KMS-11 (cell line): ENCODE measurements at regions not wholly inside any gene's neighbourhood (a gene's known extent, or its start where the extent isn't known, plus 50 kb on each side); places are given as distances from the start of the nearest gene placed in this dataset.

Experiments used
- H2AFZ ChIP-seq: fragments of 200-600 bp; sonication (generic); 2 replicates; pipeline ENCODE4 v1.6.1; 2016; ENCODE audit warnings: antibody characterized with exemption, mixed run types, low read depth
- H3K27ac ChIP-seq: fragments of 200-600 bp; sonication (generic); 2 replicates; pipeline ENCODE4 v1.6.1; 2016; ENCODE audit warnings: mild to moderate bottlenecking, mixed run types
- H3K27me3 ChIP-seq: fragments of 200-600 bp; sonication (generic); 2 replicates; pipeline ENCODE4 v1.6.1; 2017; ENCODE audit warnings: mild to moderate bottlenecking, low read depth, mixed run types, moderate library complexity; ENCODE audit not compliant: insufficient read depth
- H3K36me3 ChIP-seq: fragments of 200-600 bp; sonication (generic); 2 replicates; pipeline ENCODE4 v1.6.1; 2017; ENCODE audit warnings: mild to moderate bottlenecking, mixed run types; ENCODE audit not compliant: insufficient read depth
- H3K4me1 ChIP-seq: fragments of 200-600 bp; sonication (generic); 2 replicates; pipeline ENCODE4 v1.6.1; 2016; ENCODE audit warnings: mild to moderate bottlenecking, low read depth, mixed run types; ENCODE audit not compliant: poor library complexity, severe bottlenecking
- H3K4me2 ChIP-seq: fragments of 200-600 bp; sonication (generic); 2 replicates; pipeline ENCODE4 v1.7.0; 2016; ENCODE audit warnings: mild to moderate bottlenecking, mixed run types
- H3K4me3 ChIP-seq: fragments of 200-600 bp; sonication (generic); IDR thresholded peaks from 2 replicates; pipeline ENCODE4 v1.6.1; 2017; ENCODE audit warnings: low read depth, low read length, mixed read lengths; ENCODE audit not compliant: insufficient read depth
- H3K79me2 ChIP-seq: fragments of 200-600 bp; sonication (generic); 2 replicates; pipeline ENCODE4 v1.6.1; 2016; ENCODE audit warnings: low read depth, mixed run types; ENCODE audit not compliant: insufficient read depth
- H3K9ac ChIP-seq: fragments of 200-600 bp; sonication (generic); 2 replicates; pipeline ENCODE4 v1.6.1; 2016; ENCODE audit warnings: mild to moderate bottlenecking, mixed run types
- H4K20me1 ChIP-seq: fragments of 200-600 bp; sonication (generic); 2 replicates; pipeline ENCODE4 v1.6.1; 2016; ENCODE audit warnings: mild to moderate bottlenecking, mixed run types; ENCODE audit not compliant: insufficient read depth
- CTCF ChIP-seq: fragments of 200-600 bp; sonication (generic); conservative IDR thresholded peaks from 2 replicates; pipeline ENCODE4 v1.6.1; 2017; ENCODE audit warnings: low read depth, mild to moderate bottlenecking, antibody characterized with exemption, low read length, moderate library complexity, mixed read lengths

- no peaks in the 10 kb centered on the region for H3K36me3 ChIP-seq
- no peak overlapping the region for H3K4me2 ChIP-seq
- no peaks in the 10 kb centered on the region for H3K27me3 ChIP-seq
- H3K9ac ChIP-seq = no peak overlapping the region
- H3K27ac ChIP-seq = no peak overlapping the region
- H3K79me2 ChIP-seq = no peaks in the 10 kb centered on the region
- H4K20me1 ChIP-seq = no peaks in the 10 kb centered on the region
- no peak overlapping the region for H2AFZ ChIP-seq
- H3K4me1 ChIP-seq = no peaks in the 10 kb centered on the region
- no peak overlapping the region for H3K4me3 ChIP-seq
- no peak for TF ChIP-seq CTCF
Observed at GRCh38 chr12:104896146-104896545, 61.9 kb downstream of the SLC41A2 start.

GRCh38 chr12:104895415-104895814 is 62.7 kb downstream of the SLC41A2 start:
- no peak overlapping the region for H3K9ac ChIP-seq
- no peak overlapping the region for H3K4me3 ChIP-seq

GRCh38 chr12:104890476-104891096 is 67.5 kb downstream of the SLC41A2 start:
- Histone ChIP-seq H3K4me1 (peaks cover 6% of the 10 kb centered on the region), H3K9ac (no peak overlapping the region), H3K27me3 (no peaks in the 10 kb centered on the region), H3K36me3 (no peaks in the 10 kb centered on the region), H3K4me2 (no peak overlapping the region), H2AFZ (no peak overlapping the region), H3K4me3 (no peak overlapping the region), H4K20me1 (no peaks in the 10 kb centered on the region), H3K27ac (no peak overlapping the region), H3K79me2 (no peaks in the 10 kb centered on the region)
- no peak for TF ChIP-seq CTCF

More at GRCh38 chr12:104895415-104895814, 62.7 kb downstream of the SLC41A2 start:
- Histone ChIP-seq H4K20me1 (no peaks in the 10 kb centered on the region), H3K27me3 (no peaks in the 10 kb centered on the region), H3K4me1 (no peaks in the 10 kb centered on the region), H2AFZ (no peak overlapping the region), H3K79me2 (no peaks in the 10 kb centered on the region), H3K27ac (no peak overlapping the region), H3K4me2 (no peak overlapping the region), H3K36me3 (no peaks in the 10 kb centered on the region)
- no peak for TF ChIP-seq CTCF

GRCh38 chr12:104889735-104890134 is 68.4 kb downstream of the SLC41A2 start:
- Histone ChIP-seq H3K4me3 (no peak overlapping the region), H3K79me2 (no peaks in the 10 kb centered on the region), H3K9ac (no peak overlapping the region), H3K4me1 (peaks cover 6% of the 10 kb centered on the region), H3K27me3 (no peaks in the 10 kb centered on the region), H4K20me1 (no peaks in the 10 kb centered on the region), H3K4me2 (no peak overlapping the region), H3K36me3 (no peaks in the 10 kb centered on the region), H3K27ac (no peak overlapping the region), H2AFZ (no peak overlapping the region)
- TF ChIP-seq CTCF = no peak
